GM18858 (cell line): ENCODE measurements at regions not wholly inside any gene's neighbourhood (a gene's known extent, or its start where the extent isn't known, plus 50 kb on each side); places are given as distances from the start of the nearest gene placed in this dataset.
"Not testable (repeated sequence)": the region's sequence is repeated elsewhere in the genome, so short reads cannot be mapped to it uniquely, and the experiment has no call there.

Experiments
- ATAC-seq: cut with Tn5 transposase; IDR thresholded peaks from one replicate; pipeline ENCODE4 v1.9.1; 2021; ENCODE audit not compliant: unreplicated experiment

GRCh38 chrX:39487969-39488330 is 609.8 kb downstream of the BCOR start:
- ATAC-seq, result no peak

- ATAC-seq, result no peak
Observed at GRCh38 chrX:39491548-39492297, 606.0 kb downstream of the BCOR start.

- ATAC-seq, result no peak
Observed at GRCh38 chrX:39492497-39493162, 605.1 kb downstream of the BCOR start.

- ATAC-seq, result no peak
Observed at GRCh38 chrX:39493168-39493567, 604.6 kb downstream of the BCOR start.

GRCh38 chrX:39497117-39497516 is 600.6 kb downstream of the BCOR start:
- not testable (repeated sequence) for ATAC-seq

GRCh38 chrX:39497702-39498265 is 600.0 kb downstream of the BCOR start:
- no peak for ATAC-seq

- ATAC-seq, result no peak
Observed at GRCh38 chrX:39499996-39500395, 597.8 kb downstream of the BCOR start.

- ATAC-seq, result no peak
Observed at GRCh38 chrX:39501822-39502221, 595.9 kb downstream of the BCOR start.

- no peak for ATAC-seq
Observed at GRCh38 chrX:39502486-39502885, 595.3 kb downstream of the BCOR start.

GRCh38 chrX:39504227-39504626 is 593.5 kb downstream of the BCOR start:
- no peak for ATAC-seq

- no peak for ATAC-seq
Observed at GRCh38 chrX:39504850-39505259, 592.9 kb downstream of the BCOR start.

GRCh38 chrX:39506131-39506530 is 591.6 kb downstream of the BCOR start:
- ATAC-seq, result no peak

GRCh38 chrX:39507034-39507433 is 590.7 kb downstream of the BCOR start:
- no peak for ATAC-seq

- no peak for ATAC-seq
Observed at GRCh38 chrX:39507617-39508299, 590.0 kb downstream of the BCOR start.

GRCh38 chrX:39508300-39508692 is 589.5 kb downstream of the BCOR start:
- ATAC-seq, result no peak

- ATAC-seq, result no peak
Observed at GRCh38 chrX:39509157-39509556, 588.6 kb downstream of the BCOR start.

- no peak for ATAC-seq
Observed at GRCh38 chrX:39513836-39514235, 583.9 kb downstream of the BCOR start.

GRCh38 chrX:39514801-39515200 is 583.0 kb downstream of the BCOR start:
- ATAC-seq, result no peak

- no peak for ATAC-seq
Observed at GRCh38 chrX:39516427-39516841, 581.3 kb downstream of the BCOR start.

GRCh38 chrX:39518476-39519029 is 579.2 kb downstream of the BCOR start:
- ATAC-seq, result no peak

- ATAC-seq, result no peak
Observed at GRCh38 chrX:39519030-39519488, 578.7 kb downstream of the BCOR start.
